Mesothelial cell of epicardium (in vitro differentiated cells): ENCODE measurements at regions not wholly inside any gene's neighbourhood (a gene's known extent, or its start where the extent isn't known, plus 50 kb on each side); places are given as distances from the start of the nearest gene placed in this dataset.
"Not testable (repeated sequence)": the region's sequence is repeated elsewhere in the genome, so short reads cannot be mapped to it uniquely, and the experiment has no call there.

Experiments
- DNase-seq, 2 experiments: peaks; one replicate each; pipeline ENCODE4 v3.0.0; 2021; ENCODE audit warnings: low spot score in 2 of 2; ENCODE audit not compliant: unreplicated experiment in 2 of 2
- H3K27ac Mint-ChIP-seq: 2 replicates; pipeline ENCODE4 v1.8.0; 2021; ENCODE audit warnings: mixed read lengths
- H3K27me3 Mint-ChIP-seq: 2 replicates; pipeline ENCODE4 v1.8.0; 2021; ENCODE audit warnings: low read depth, mixed read lengths
- H3K36me3 Mint-ChIP-seq: 2 replicates; pipeline ENCODE4 v1.8.0; 2021; ENCODE audit warnings: mixed read lengths
- H3K4me1 Mint-ChIP-seq: 2 replicates; pipeline ENCODE4 v1.8.0; 2021; ENCODE audit warnings: mixed read lengths
- H3K4me3 Mint-ChIP-seq: 2 replicates; pipeline ENCODE4 v1.8.0; 2021; ENCODE audit warnings: mild to moderate bottlenecking, moderate library complexity, mixed read lengths
- H3K9me3 Mint-ChIP-seq: 2 replicates; pipeline ENCODE4 v1.8.0; 2021; ENCODE audit warnings: mixed read lengths
- CTCF ChIP-seq: fragments of 200-600 bp; sonication (generic); IDR thresholded peaks from one replicate; pipeline ENCODE4 v1.5.0; 2021; ENCODE audit warnings: antibody characterized with exemption; ENCODE audit not compliant: unreplicated experiment

GRCh38 chr22:22118987-22119386, 125.6 kb upstream of the VPREB1 start:
- Mint-ChIP-seq H3K27ac (no peak overlapping the region), H3K27me3 (peaks cover 39% of the 10 kb centered on the region)

GRCh38 chr22:22117864-22118544, 126.6 kb upstream of the VPREB1 start:
- H3K9me3 Mint-ChIP-seq, H3K4me3 Mint-ChIP-seq, DNase-seq, H3K4me1 Mint-ChIP-seq, H3K36me3 Mint-ChIP-seq, H3K27ac Mint-ChIP-seq: not testable (repeated sequence)
- H3K27me3 Mint-ChIP-seq, result peaks cover 32% of the 10 kb centered on the region

More at GRCh38 chr22:22118987-22119386, 125.6 kb upstream of the VPREB1 start:
- Mint-ChIP-seq H3K36me3 (no peaks in the 10 kb centered on the region), H3K4me3 (no peak overlapping the region), H3K4me1 (no peaks in the 10 kb centered on the region), H3K9me3 (no peaks in the 10 kb centered on the region)
- TF ChIP-seq CTCF, result no peak
- no peak for DNase-seq

GRCh38 chr22:22116997-22117770, 127.4 kb upstream of the VPREB1 start:
- H3K27me3 Mint-ChIP-seq, result peaks cover 25% of the 10 kb centered on the region
- H3K27ac Mint-ChIP-seq, result not testable (repeated sequence)

GRCh38 chr22:22113701-22114100, 130.9 kb upstream of the VPREB1 start:
- peaks cover 10% of the 10 kb centered on the region for H3K27me3 Mint-ChIP-seq
- no peak overlapping the region for H3K4me3 Mint-ChIP-seq
- no peak overlapping the region for H3K27ac Mint-ChIP-seq
- no peak for DNase-seq
- H3K4me1 Mint-ChIP-seq, result no peaks in the 10 kb centered on the region
- H3K9me3 Mint-ChIP-seq, result no peaks in the 10 kb centered on the region
- no peak for TF ChIP-seq CTCF
- no peaks in the 10 kb centered on the region for H3K36me3 Mint-ChIP-seq

More at GRCh38 chr22:22116997-22117770, 127.4 kb upstream of the VPREB1 start:
- H3K36me3 Mint-ChIP-seq, H3K9me3 Mint-ChIP-seq, H3K4me3 Mint-ChIP-seq, H3K4me1 Mint-ChIP-seq, DNase-seq: not testable (repeated sequence)

GRCh38 chr22:22112533-22113294, 130.1 kb upstream of the TOP3B start:
- peaks cover 11% of the 10 kb centered on the region for H3K27me3 Mint-ChIP-seq
- H3K36me3 Mint-ChIP-seq, result no peaks in the 10 kb centered on the region
- no peaks in the 10 kb centered on the region for H3K9me3 Mint-ChIP-seq
- no peak overlapping the region for H3K27ac Mint-ChIP-seq
- TF ChIP-seq CTCF, result no peak
- H3K4me1 Mint-ChIP-seq, result no peaks in the 10 kb centered on the region
- no peak overlapping the region for H3K4me3 Mint-ChIP-seq
- no peak for DNase-seq

- DNase-seq, result no peak
- Mint-ChIP-seq H3K4me1 (no peaks in the 10 kb centered on the region), H3K4me3 (no peak overlapping the region), H3K27ac (no peak overlapping the region), H3K36me3 (no peaks in the 10 kb centered on the region), H3K27me3 (peaks cover 16% of the 10 kb centered on the region), H3K9me3 (no peaks in the 10 kb centered on the region)
- TF ChIP-seq CTCF, result no peak
Observed at GRCh38 chr22:22111983-22112382, 129.4 kb upstream of the TOP3B start.
